ENCODE measurements at regions not wholly inside any gene's neighbourhood (a gene's known extent, or its start where the extent isn't known, plus 50 kb on each side); places are given as distances from the start of the nearest gene placed in this dataset.

DNA sequence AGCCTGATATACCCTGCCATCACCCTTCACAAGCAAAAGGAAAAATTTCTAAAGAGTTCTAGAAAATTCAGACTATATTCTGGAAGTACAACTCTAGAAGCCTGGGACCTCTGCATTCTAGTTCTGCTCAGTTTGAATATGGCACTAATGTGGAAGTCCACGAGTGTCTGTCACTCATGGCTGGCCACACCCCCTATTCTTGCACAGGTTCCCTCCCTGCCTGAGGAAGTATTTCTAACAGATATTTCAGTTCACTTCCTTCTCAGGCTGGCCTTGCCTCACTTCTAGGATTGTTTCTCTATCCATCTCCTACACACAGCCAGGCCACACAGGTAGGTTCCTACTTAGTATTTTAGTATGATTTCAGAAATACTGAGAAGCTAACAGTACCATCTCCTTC is 67.4 kb downstream of the PHLDA1 start:
- Histone ChIP-seq H3K4me3 (replicated peaks in 1 of 3) (no peak overlapping the region), H3K9me3 (no peaks in the 10 kb centered on the region), H3K27me3 (no peaks in the 10 kb centered on the region), H3K27ac (no peak overlapping the region), H3K36me3 (no peaks in the 10 kb centered on the region), H3K4me1 (peaks cover 0 to 8% of the 10 kb centered on the region in 2 donors)
- DNase-seq, result peak; percentile 19 to 20
- TF ChIP-seq, protein P1, sequence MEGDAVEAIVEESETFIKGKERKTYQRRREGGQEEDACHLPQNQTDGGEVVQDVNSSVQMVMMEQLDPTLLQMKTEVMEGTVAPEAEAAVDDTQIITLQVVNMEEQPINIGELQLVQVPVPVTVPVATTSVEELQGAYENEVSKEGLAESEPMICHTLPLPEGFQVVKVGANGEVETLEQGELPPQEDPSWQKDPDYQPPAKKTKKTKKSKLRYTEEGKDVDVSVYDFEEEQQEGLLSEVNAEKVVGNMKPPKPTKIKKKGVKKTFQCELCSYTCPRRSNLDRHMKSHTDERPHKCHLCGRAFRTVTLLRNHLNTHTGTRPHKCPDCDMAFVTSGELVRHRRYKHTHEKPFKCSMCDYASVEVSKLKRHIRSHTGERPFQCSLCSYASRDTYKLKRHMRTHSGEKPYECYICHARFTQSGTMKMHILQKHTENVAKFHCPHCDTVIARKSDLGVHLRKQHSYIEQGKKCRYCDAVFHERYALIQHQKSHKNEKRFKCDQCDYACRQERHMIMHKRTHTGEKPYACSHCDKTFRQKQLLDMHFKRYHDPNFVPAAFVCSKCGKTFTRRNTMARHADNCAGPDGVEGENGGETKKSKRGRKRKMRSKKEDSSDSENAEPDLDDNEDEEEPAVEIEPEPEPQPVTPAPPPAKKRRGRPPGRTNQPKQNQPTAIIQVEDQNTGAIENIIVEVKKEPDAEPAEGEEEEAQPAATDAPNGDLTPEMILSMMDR (IDR thresholded peaks at IDR 0.05), result no peak
- TF ChIP-seq POLR2A (IDR thresholded peaks at IDR 0.05), result no peak
- 60 to 67% methylated on average over 1 of the region's 1 CpG for WGBS, 2 donors
- intact Hi-C loops (cut with DNase I), result no loop called here

DNA sequence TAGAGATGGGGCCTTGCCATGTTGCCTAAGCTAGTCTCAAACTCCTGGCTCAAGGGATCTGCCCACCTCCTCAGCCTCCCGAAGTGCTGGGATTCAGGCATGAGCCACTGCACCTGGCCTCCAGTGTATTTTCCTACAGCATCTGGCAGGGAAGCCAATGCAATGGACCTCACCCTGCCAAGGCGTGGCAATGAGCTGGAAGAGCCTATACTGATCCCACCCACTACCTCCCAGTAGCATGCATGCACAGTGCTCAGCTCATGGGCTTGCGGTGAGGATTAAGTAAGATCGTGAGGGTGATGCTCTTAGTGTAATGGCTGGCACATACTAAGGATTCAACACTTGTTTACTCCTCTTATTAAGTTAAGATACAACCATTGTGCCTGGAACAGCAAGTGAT is 69.7 kb downstream of the PHLDA1 start:
- H3K4me1 ChIP-seq, result peaks cover 0 to 8% of the 10 kb centered on the region in 2 donors
- H3K9me3 ChIP-seq, result no peaks in the 10 kb centered on the region
- H3K27me3 ChIP-seq, result no peaks in the 10 kb centered on the region
- intact Hi-C loops (cut with DNase I), result no loop called here
- TF ChIP-seq, protein P1 (IDR thresholded peaks at IDR 0.05), result no peak
- no peak for TF ChIP-seq POLR2A (IDR thresholded peaks at IDR 0.05)
- WGBS, 2 donors, result 92 to 97% methylated on average over 3 of the region's 4 CpGs
- no peak overlapping the region for H3K27ac ChIP-seq
- H3K36me3 ChIP-seq, result no peaks in the 10 kb centered on the region
- H3K4me3 ChIP-seq (replicated peaks in 1 of 3), result no peak overlapping the region
- no peak for DNase-seq

DNA sequence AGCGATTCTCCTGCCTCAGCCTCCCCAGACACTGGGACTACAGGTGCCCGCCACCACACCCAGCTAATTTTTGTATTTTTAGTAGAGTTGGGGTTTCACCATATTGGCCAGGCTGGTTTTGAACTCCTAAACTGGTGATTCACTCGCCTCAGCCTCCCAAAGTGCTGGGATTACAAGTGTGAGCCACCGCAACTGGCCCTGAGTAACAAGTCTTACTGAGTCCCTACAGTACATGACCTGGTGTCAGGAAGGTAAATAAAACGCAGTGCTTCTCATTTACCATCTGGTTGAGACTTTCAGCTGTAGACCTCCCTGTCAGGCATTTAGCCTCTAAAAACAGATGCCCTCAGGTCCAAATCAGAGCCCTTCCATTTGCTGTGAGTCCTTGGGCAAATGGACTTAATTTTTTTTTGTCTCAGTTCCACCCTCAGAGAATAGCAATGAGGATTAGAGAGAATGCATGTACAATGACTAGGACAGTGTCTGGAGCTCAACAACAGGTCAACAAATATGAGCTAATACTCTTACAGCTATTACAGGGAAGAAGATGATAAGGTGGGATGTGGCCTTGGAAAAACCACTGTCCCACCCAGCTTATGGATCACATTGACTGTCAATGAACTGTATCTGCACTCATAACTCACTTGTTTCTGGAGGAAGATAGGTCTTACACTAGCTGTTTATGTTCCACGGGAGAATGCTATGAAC is 70.5 kb downstream of the PHLDA1 start:
- intact Hi-C loops (cut with DNase I), result no loop called here
- WGBS, 2 donors, result 97 to 99% methylated on average over 6 of the region's 6 CpGs
- DNase-seq, result no peak
- Histone ChIP-seq H3K36me3 (no peaks in the 10 kb centered on the region), H3K27me3 (no peaks in the 10 kb centered on the region), H3K9me3 (no peaks in the 10 kb centered on the region), H3K4me1 (peaks cover 0 to 8% of the 10 kb centered on the region in 2 donors), H3K4me3 (replicated peaks in 1 of 3) (no peak overlapping the region), H3K27ac (no peak overlapping the region)
- TF ChIP-seq, protein P1 (IDR thresholded peaks at IDR 0.05), result no peak
- TF ChIP-seq POLR2A (IDR thresholded peaks at IDR 0.05), result no peak

DNA sequence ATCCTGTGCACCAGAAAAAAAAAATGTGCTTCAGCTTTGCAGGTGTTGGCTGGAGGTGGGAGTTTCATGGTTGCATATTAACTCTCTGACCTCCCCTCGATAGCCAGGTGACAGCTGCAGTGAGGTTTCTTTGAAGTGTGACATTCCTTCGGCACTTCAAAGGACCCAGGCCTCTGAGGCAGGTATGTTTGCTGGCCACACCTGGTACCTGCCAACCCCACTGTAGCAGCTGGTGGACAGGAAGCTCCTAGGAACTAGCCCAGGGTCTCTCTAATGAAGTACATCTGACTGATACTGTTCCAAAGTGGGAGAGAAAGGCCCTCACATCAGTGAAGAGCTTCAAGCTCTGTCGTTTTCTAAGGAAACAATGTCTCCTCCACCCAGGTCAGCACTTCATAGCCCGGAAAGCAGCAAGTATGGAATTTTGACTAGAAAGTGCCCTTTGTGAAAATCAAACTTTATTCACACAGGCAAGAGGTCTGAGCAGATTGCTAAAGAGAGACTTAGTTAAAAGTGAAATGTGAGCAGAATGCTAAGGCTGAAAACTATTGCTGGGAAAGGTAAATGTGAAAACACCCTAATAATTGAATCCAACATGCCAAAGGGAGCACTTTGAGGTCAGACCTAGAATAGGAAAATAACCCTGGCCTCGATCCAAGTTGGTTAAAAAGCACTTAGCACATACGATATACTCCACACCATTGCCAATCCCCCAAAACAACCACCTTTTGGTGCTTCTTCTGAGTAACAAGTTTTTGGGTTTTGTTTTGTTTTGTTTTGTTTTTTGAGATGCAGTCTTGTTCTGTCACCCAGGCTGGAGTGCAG is 71.3 kb downstream of the PHLDA1 start:
- Histone ChIP-seq H3K27me3 (no peaks in the 10 kb centered on the region), H3K4me3 (replicated peaks in 1 of 3) (no peak overlapping the region), H3K36me3 (no peaks in the 10 kb centered on the region), H3K4me1 (peaks cover 0 to 8% of the 10 kb centered on the region in 2 donors), H3K27ac (no peak overlapping the region), H3K9me3 (no peaks in the 10 kb centered on the region)
- intact Hi-C loops (cut with DNase I), result no loop called here
- no peak for DNase-seq
- WGBS, 2 donors, result 37 to 40% methylated on average over 6 of the region's 6 CpGs
- TF ChIP-seq, protein P1 (IDR thresholded peaks at IDR 0.05), result no peak
- no peak for TF ChIP-seq POLR2A (IDR thresholded peaks at IDR 0.05)

DNA sequence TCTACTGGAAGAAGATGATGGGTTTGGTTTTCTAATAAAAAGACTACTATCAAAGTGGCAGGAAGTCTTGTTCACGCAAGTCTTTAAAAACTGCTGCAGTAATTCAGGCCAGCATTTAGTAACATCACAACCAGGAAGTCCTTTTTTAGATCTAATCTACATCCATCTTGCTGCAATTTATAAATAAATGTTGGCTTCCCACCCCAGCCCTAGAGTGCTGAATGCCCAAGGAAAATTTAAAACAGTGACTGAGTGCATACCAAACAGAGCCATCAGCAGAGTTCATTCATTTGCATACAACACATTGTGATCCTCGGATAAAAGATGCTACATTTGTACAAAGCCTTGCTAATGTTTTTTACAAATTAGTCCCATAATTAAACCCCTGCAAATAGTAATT is 72.1 kb downstream of the PHLDA1 start:
- 72 to 75% methylated on average over 2 of the region's 2 CpGs for WGBS, 2 donors
- Histone ChIP-seq H3K4me1 (peaks cover 0 to 11% of the 10 kb centered on the region in 2 donors), H3K9me3 (no peaks in the 10 kb centered on the region), H3K27me3 (no peaks in the 10 kb centered on the region), H3K4me3 (replicated peaks in 1 of 3) (no peak overlapping the region), H3K27ac (no peak overlapping the region), H3K36me3 (no peaks in the 10 kb centered on the region)
- TF ChIP-seq, protein P1 (IDR thresholded peaks at IDR 0.05), result no peak
- intact Hi-C loops (cut with DNase I), result no loop called here
- DNase-seq, result no peak

All from thyroid gland (tissue), 4 donors.